Right lobe of liver (tissue), 6 donors: ENCODE measurements at regions not wholly inside any gene's neighbourhood (a gene's known extent, or its start where the extent isn't known, plus 50 kb on each side); places are given as distances from the start of the nearest gene placed in this dataset.

Source experiments
- ATAC-seq, 4 donors: fragments of 200-7000 bp; cut with Tn5 transposase; one replicate each; pipeline ENCODE4 v1.9.1; 2020; ENCODE audit warnings: mild to moderate bottlenecking in 4 of 4, moderate library complexity in 4 of 4
- DNase-seq, 3 donors: peaks; one replicate each; pipeline ENCODE4 v3.0.0-alpha.2; 2020
- H3K27ac ChIP-seq, 3 donors: fragments of 200-600 bp; one replicate each; pipeline ENCODE4 v1.8.0; 2022
- H3K27me3 ChIP-seq, 2 donors: fragments of 200-600 bp; one replicate each; pipeline ENCODE4 v1.8.0; 2022
- H3K36me3 ChIP-seq, 4 donors: fragments of 200-600 bp; sonication (generic) in 1 of 4; one replicate each; pipeline versions ENCODE4 v1.5.1 to v1.8.0; 2017 to 2022; ENCODE audit warnings: control low read depth in 1 of 4
- H3K4me1 ChIP-seq, 4 donors: fragments of 200-600 bp; sonication (generic) in 1 of 4; one replicate each; pipeline versions ENCODE4 v1.5.1 to v1.8.0; 2017 to 2022; ENCODE audit warnings: control low read depth in 1 of 4
- H3K4me3 ChIP-seq, 3 donors: fragments of 200-600 bp; one replicate each; pipeline ENCODE4 v1.8.0; 2022
- H3K9me3 ChIP-seq, 4 donors: fragments of 200-600 bp; sonication (generic) in 1 of 4; one replicate each; pipeline versions ENCODE4 v1.5.1 to v1.8.0; 2017 to 2022; ENCODE audit warnings: control low read depth in 1 of 4
- CTCF ChIP-seq, 4 donors: fragments of 200-600 bp in 3 of 4; fragments of 450-650 bp in 1 of 4; IDR thresholded peaks; one replicate each; pipeline versions ENCODE4 v1.5.1 to v1.8.0; 2016 to 2022; ENCODE audit warnings: antibody characterized with exemption in 4 of 4, mild to moderate bottlenecking in 2 of 4
- POLR2A ChIP-seq: fragments of 450-650 bp; IDR thresholded peaks from one replicate; pipeline ENCODE4 v1.6.1; 2017; ENCODE audit warnings: antibody characterized with exemption, mild to moderate bottlenecking
- WGBS: methylation state at CpG from one replicate; pipeline ENCODE4 v1.1.6; 2018; ENCODE audit warnings: low coverage, low lambda C conversion rate; ENCODE audit not compliant: insufficient coverage; ENCODE audit errors: missing lambda C conversion rate; 5-methylcytosine and 5-hydroxymethylcytosine counted together
- intact Hi-C, 2 donors: fragments of 100-400 bp; cut with DNase I; formaldehyde crosslinking; loops; one replicate each; pipeline versions ENCODE4 v1.11.2 to v1.14.1; 2022
- donor health status: DM: no; HTN: yes; CAD: no.
- donor health status: DM: no; HTN: no; CAD: no.
- donor health status: DM: no; HTN: no; CAD: no.
- donor health status: DM: no; HTN: yes; CAD: no.
- donor health status: DM: no; HTN: yes; CAD: no.

- no peaks in the 10 kb centered on the region for H3K9me3 ChIP-seq
- no peak overlapping the region for H3K27ac ChIP-seq
- 67% methylated on average over 1 of the region's 1 CpG for WGBS
- H3K4me1 ChIP-seq, result no peaks in the 10 kb centered on the region
- H3K27me3 ChIP-seq, result no peaks in the 10 kb centered on the region
- intact Hi-C loops, result no loop called here
- TF ChIP-seq CTCF (IDR thresholded peaks at IDR 0.05) (peak in 1 of 4 donors; percentile 10), POLR2A (no peak)
- no peak overlapping the region for H3K4me3 ChIP-seq
- no peak for DNase-seq
- peak in 1 of 4 donors; percentile 37 for ATAC-seq
- no peaks in the 10 kb centered on the region for H3K36me3 ChIP-seq
These were observed 87.0 kb downstream of the PLSCR2 start for GRCh38 chr3:146382386-146382785.

- ATAC-seq (no peak), DNase-seq (no peak)
- no peak overlapping the region for H3K4me3 ChIP-seq
- no peaks in the 10 kb centered on the region for H3K36me3 ChIP-seq
- H3K9me3 ChIP-seq, result no peaks in the 10 kb centered on the region
- no peaks in the 10 kb centered on the region for H3K27me3 ChIP-seq
- intact Hi-C loops, result no loop called here
- TF ChIP-seq POLR2A (no peak), CTCF (IDR thresholded peaks at IDR 0.05) (no peak)
- 30% methylated on average over 2 of the region's 2 CpGs for WGBS
- no peaks in the 10 kb centered on the region for H3K4me1 ChIP-seq
- no peak overlapping the region for H3K27ac ChIP-seq
These were observed 89.3 kb downstream of the PLSCR2 start for GRCh38 chr3:146380046-146380445.

- H3K4me3 ChIP-seq, result no peak overlapping the region
- no peaks in the 10 kb centered on the region for H3K27me3 ChIP-seq
- no peak for ATAC-seq
- H3K9me3 ChIP-seq, result no peaks in the 10 kb centered on the region
- H3K27ac ChIP-seq, result no peak overlapping the region
- no peaks in the 10 kb centered on the region for H3K36me3 ChIP-seq
- TF ChIP-seq CTCF (IDR thresholded peaks at IDR 0.05) (no peak), POLR2A (no peak)
- H3K4me1 ChIP-seq, result no peaks in the 10 kb centered on the region
- intact Hi-C loops, result no loop called here
- DNase-seq, result no peak
- WGBS, result 69% methylated on average over 3 of the region's 3 CpGs
These were observed 94.1 kb downstream of the PLSCR2 start for GRCh38 chr3:146375219-146375618.

- intact Hi-C loops, result no loop called here
- Histone ChIP-seq H3K9me3 (no peaks in the 10 kb centered on the region), H3K36me3 (no peaks in the 10 kb centered on the region), H3K27me3 (no peaks in the 10 kb centered on the region), H3K4me3 (no peak overlapping the region), H3K4me1 (no peaks in the 10 kb centered on the region), H3K27ac (no peak overlapping the region)
- ATAC-seq (no peak), DNase-seq (no peak)
- WGBS, result 39% methylated on average over 2 of the region's 2 CpGs
- no peak for TF ChIP-seq POLR2A
- TF ChIP-seq CTCF (IDR thresholded peaks at IDR 0.05), result no peak
These were observed 95.2 kb downstream of the PLSCR2 start for GRCh38 chr3:146374146-146374545.

GRCh38 chr3:146371902-146372301 is 97.5 kb downstream of the PLSCR2 start:
- WGBS, result 67% methylated on average over 1 of the region's 1 CpG
- H3K36me3 ChIP-seq, result no peaks in the 10 kb centered on the region
- no peaks in the 10 kb centered on the region for H3K27me3 ChIP-seq
- DNase-seq, result no peak
- no peak for TF ChIP-seq CTCF (IDR thresholded peaks at IDR 0.05)
- no peaks in the 10 kb centered on the region for H3K4me1 ChIP-seq
- intact Hi-C loops, result no loop called here
- no peaks in the 10 kb centered on the region for H3K9me3 ChIP-seq
- no peak overlapping the region for H3K4me3 ChIP-seq
- H3K27ac ChIP-seq, result no peak overlapping the region
- ATAC-seq, result no peak
